ENCODE measurements at regions not wholly inside any gene's neighbourhood (a gene's known extent, or its start where the extent isn't known, plus 50 kb on each side); places are given as distances from the start of the nearest gene placed in this dataset.
A peak's percentile ranks its signal among the peaks of the same experiment; 100 is the strongest.

DNA sequence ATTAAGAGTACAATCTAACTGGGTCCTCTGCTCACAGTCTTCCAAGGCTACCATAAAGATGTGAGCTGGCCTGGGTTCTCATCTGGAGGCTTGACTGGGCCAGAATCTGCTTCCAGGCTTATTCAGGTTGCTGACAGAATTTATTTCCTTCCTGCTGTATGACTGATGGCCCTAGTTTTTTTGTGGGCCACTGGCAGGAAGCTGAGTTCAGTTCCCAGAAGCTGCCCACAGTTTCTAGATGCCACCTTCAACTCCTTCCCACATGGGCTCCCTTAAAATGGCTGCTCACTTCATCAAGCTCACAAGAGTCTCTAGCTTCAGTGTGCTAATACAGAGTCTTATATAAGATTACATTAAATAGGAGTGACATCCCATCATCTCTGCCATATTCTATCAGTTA, 121.7 kb upstream of the CAND1 start:
- Histone ChIP-seq H3K56ac (ENCODE audit: insufficient read length, low read depth, low read length) (no peak overlapping the region), H3K14ac (ENCODE audit: insufficient read depth, low read length) (no peak overlapping the region), H3K79me1 (ENCODE audit: insufficient read depth, low read depth, low read length, poor library complexity, severe bottlenecking) (no peaks in the 10 kb centered on the region), H3K9me3 (ENCODE audit: control insufficient read depth, low read depth, low read length) (no peaks in the 10 kb centered on the region), H3K4me1 (ENCODE audit: insufficient read depth, low read length) (no peaks in the 10 kb centered on the region), H3K9ac (ENCODE audit: extremely low read depth, insufficient read length, low read length) (no peak overlapping the region), H3K23me2 (ENCODE audit: insufficient read length, low read depth, low read length, poor library complexity, severe bottlenecking) (no peaks in the 10 kb centered on the region), H3K27ac (ENCODE audit: insufficient read length, low read depth, low read length) (no peak overlapping the region), H2AFZ (ENCODE audit: low read length) (peak overlapping the region; percentile 48), H3K79me2 (ENCODE audit: insufficient read depth, low read length) (no peaks in the 10 kb centered on the region), H4K5ac (ENCODE audit: insufficient read length, low read depth, low read length) (no peak overlapping the region), H3T11ph (ENCODE audit: low read length) (no peak overlapping the region), H2AK5ac (ENCODE audit: insufficient read length, low read length) (no peak overlapping the region), H2BK20ac (ENCODE audit: low read depth, low read length, poor library complexity, severe bottlenecking) (no peak overlapping the region), H3K23ac (ENCODE audit: insufficient read length, low read depth, low read length) (no peak overlapping the region), H3K18ac (ENCODE audit: insufficient read length, low read depth, low read length) (no peak overlapping the region), H3K27me3 (ENCODE audit: insufficient read depth, low read length) (no peaks in the 10 kb centered on the region), H3K4ac (ENCODE audit: low read depth, low read length) (no peak overlapping the region), H4K8ac (replicated peaks; ENCODE audit: insufficient read length, low read depth, low read length) (no peak overlapping the region), H3K4me2 (ENCODE audit: insufficient read depth, insufficient read length, low read length) (no peak overlapping the region), H2BK5ac (ENCODE audit: insufficient read length, low read length) (no peak overlapping the region), H2BK15ac (ENCODE audit: low read depth, low read length) (no peak overlapping the region), H4K20me1 (ENCODE audit: control insufficient read depth, insufficient read depth, insufficient read length) (no peaks in the 10 kb centered on the region), H2BK12ac (ENCODE audit: insufficient read length, low read depth, low read length) (no peak overlapping the region), H2BK120ac (ENCODE audit: low read depth, low read length, poor library complexity, severe bottlenecking) (no peak overlapping the region), H4K91ac (ENCODE audit: insufficient read length, low read depth, low read length) (no peak overlapping the region)
- H3K36me3 Mint-ChIP-seq (ENCODE audit: insufficient read depth in 1 of 3, low read depth in 3 of 3): no peaks in the 10 kb centered on the region
- no peak for DNase-seq
- no peaks in the 10 kb centered on the region; a peak in 1 of 5 replicates for H3K9me3 Mint-ChIP-seq
- no peaks in the 10 kb centered on the region for H3K27me3 Mint-ChIP-seq (ENCODE audit: low read depth)
- H3K4me1 Mint-ChIP-seq: no peaks in the 10 kb centered on the region
- TF ChIP-seq, protein P1, sequence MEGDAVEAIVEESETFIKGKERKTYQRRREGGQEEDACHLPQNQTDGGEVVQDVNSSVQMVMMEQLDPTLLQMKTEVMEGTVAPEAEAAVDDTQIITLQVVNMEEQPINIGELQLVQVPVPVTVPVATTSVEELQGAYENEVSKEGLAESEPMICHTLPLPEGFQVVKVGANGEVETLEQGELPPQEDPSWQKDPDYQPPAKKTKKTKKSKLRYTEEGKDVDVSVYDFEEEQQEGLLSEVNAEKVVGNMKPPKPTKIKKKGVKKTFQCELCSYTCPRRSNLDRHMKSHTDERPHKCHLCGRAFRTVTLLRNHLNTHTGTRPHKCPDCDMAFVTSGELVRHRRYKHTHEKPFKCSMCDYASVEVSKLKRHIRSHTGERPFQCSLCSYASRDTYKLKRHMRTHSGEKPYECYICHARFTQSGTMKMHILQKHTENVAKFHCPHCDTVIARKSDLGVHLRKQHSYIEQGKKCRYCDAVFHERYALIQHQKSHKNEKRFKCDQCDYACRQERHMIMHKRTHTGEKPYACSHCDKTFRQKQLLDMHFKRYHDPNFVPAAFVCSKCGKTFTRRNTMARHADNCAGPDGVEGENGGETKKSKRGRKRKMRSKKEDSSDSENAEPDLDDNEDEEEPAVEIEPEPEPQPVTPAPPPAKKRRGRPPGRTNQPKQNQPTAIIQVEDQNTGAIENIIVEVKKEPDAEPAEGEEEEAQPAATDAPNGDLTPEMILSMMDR (conservative IDR thresholded peaks at IDR 0.05): no peak
- H3K4me3 Mint-ChIP-seq: no peak overlapping the region
- no peak overlapping the region for H3K27ac Mint-ChIP-seq
